HepG2 (cell line): ENCODE measurements at regions not wholly inside any gene's neighbourhood (a gene's known extent, or its start where the extent isn't known, plus 50 kb on each side); places are given as distances from the start of the nearest gene placed in this dataset.

ENCODE experiments used
- ATAC-seq: fragments of 200-7000 bp; cut with Tn5 transposase; 3 replicates; pipeline ENCODE4 v1.9.1; 2020; ENCODE audit warnings: mild to moderate bottlenecking, moderate library complexity
- BruUV-seq: library from RNA; stranded (reverse); fragments of 400-500 nt; replicated peaks from 2 replicates; lab custom pipeline; 2021; lab: Mats Ljungman, UMichigan
- CTCF ChIA-PET: fragments of 300-600 bp; formaldehyde crosslinking; extraction: SDS; loops from one replicate; lab custom pipeline; 2021; ENCODE audit warnings: low total read pairs, inconsistent platforms, low intra/inter-chr PET ratio; lab: Yijun Ruan, JAX
- POLR2A ChIA-PET: fragments of 350-600 bp; sonication (Branson Sonifier 250); formaldehyde crosslinking; loops from one replicate; lab custom pipeline; 2020; ENCODE audit warnings: antibody characterized with exemption, inconsistent platforms; lab: Yijun Ruan, JAX
- DNase-seq: peaks from one replicate; pipeline ENCODE4 v3.0.0-alpha.2; 2015; ENCODE audit warnings: low spot score
- FAIRE-seq: peaks from 3 replicates; lab custom pipeline; 2011; peaks lifted over from hg19 to GRCh38; lab: Jason Lieb, UNC
- H2AFZ ChIP-seq: one replicate; pipeline ENCODE4 v1.6.1; 2011; ENCODE audit warnings: low read length, inconsistent platforms
- H3K27ac ChIP-seq: fragments of 300-600 bp; 3 replicates; pipeline ENCODE4 v1.8.0; 2011; ENCODE audit warnings: mixed run types, mild to moderate bottlenecking, mixed read lengths, low read length, inconsistent platforms; ENCODE audit not compliant: insufficient read depth; ENCODE audit errors: extremely low read length
- H3K27me3 ChIP-seq, 2 experiments: fragments of 200-600 bp in 1 of 2; 2 replicates in 1 of 2; 3 replicates in 1 of 2; pipeline versions ENCODE4 v1.6.0 to v1.8.0; 2011; ENCODE audit warnings: low read length in 2 of 2, mild to moderate bottlenecking in 2 of 2, moderate library complexity in 2 of 2, inconsistent platforms in 1 of 2; ENCODE audit not compliant: insufficient read depth in 2 of 2, control insufficient read depth in 1 of 2
- H3K36me3 ChIP-seq, 2 experiments: fragments of 200-600 bp in 1 of 2; replicated peaks in 1 of 2; 2 replicates in 1 of 2; 3 replicates in 1 of 2; pipeline versions ENCODE4 v1.5.1 to v1.8.0; 2011; ENCODE audit warnings: low read length in 2 of 2, inconsistent platforms in 1 of 2; ENCODE audit not compliant: insufficient read depth in 2 of 2, control insufficient read depth in 1 of 2
- H3K4me1 ChIP-seq: 2 replicates; pipeline ENCODE4 v1.5.1; 2012; ENCODE audit warnings: low read length, inconsistent platforms; ENCODE audit not compliant: insufficient read depth
- H3K4me2 ChIP-seq: 2 replicates; pipeline ENCODE4 v1.6.0; 2011; ENCODE audit warnings: low read depth, low read length, inconsistent platforms
- H3K4me3 ChIP-seq, 3 experiments: fragments of 200-600 bp in 1 of 3; sonication (generic), shearing (Covaris generic) in 1 of 3; replicated peaks in 1 of 3; 2 replicates each; pipeline ENCODE4 v1.5.1; 2011 to 2016; ENCODE audit warnings: low read length in 3 of 3, inconsistent platforms in 2 of 3, low read depth in 2 of 3, mild to moderate bottlenecking in 2 of 3, control low read depth in 1 of 3, mixed read lengths in 1 of 3; ENCODE audit not compliant: insufficient read depth in 1 of 3
- H3K79me2 ChIP-seq: one replicate; pipeline ENCODE4 v1.6.1; 2011; ENCODE audit warnings: low read length, inconsistent platforms; ENCODE audit not compliant: insufficient read depth
- H3K9ac ChIP-seq: 2 replicates; pipeline ENCODE4 v1.6.0; 2011; ENCODE audit warnings: mild to moderate bottlenecking, low read depth, low read length, inconsistent platforms; ENCODE audit not compliant: insufficient read depth
- H3K9me3 ChIP-seq: 2 replicates; pipeline ENCODE4 v1.5.1; 2012; ENCODE audit warnings: mild to moderate bottlenecking, low read length
- H4K20me1 ChIP-seq: 2 replicates; pipeline ENCODE4 v1.6.0; 2011; ENCODE audit warnings: inconsistent platforms, mild to moderate bottlenecking, low read length, moderate library complexity; ENCODE audit not compliant: insufficient read depth
- ARNTL ChIP-seq: sonication (generic); formaldehyde crosslinking; IDR thresholded peaks from 2 replicates; pipeline ENCODE4 v1.4.0; 2020; ENCODE audit warnings: mild to moderate bottlenecking, missing genetic modification reagents
- CBX1 ChIP-seq: IDR thresholded peaks from one replicate; pipeline ENCODE4 v1.6.1; 2016; ENCODE audit warnings: antibody characterized with exemption, low read depth
- MYC ChIP-seq: sonication (generic); formaldehyde crosslinking; IDR thresholded peaks from 2 replicates; pipeline ENCODE4 v1.9.0; 2021; ENCODE audit warnings: missing genetic modification reagents, borderline replicate concordance
- NFKB2 ChIP-seq: sonication (generic); formaldehyde crosslinking; IDR thresholded peaks from 2 replicates; pipeline ENCODE4 v1.4.0; 2020; ENCODE audit warnings: missing genetic modification reagents, borderline replicate concordance
- PCBP1 ChIP-seq: fragments of 200-400 bp; formaldehyde crosslinking; IDR thresholded peaks from 2 replicates; pipeline ENCODE4 v1.6.1; 2017; ENCODE audit warnings: mild to moderate bottlenecking, low read depth, low read length, borderline replicate concordance
- ZNF75D ChIP-seq: sonication (generic); formaldehyde crosslinking; IDR thresholded peaks from 2 replicates; pipeline ENCODE4 v1.8.1; 2023; ENCODE audit warnings: missing genetic modification reagents, mild to moderate bottlenecking, borderline replicate concordance
- WGBS: methylation state at CpG from one replicate; pipeline ENCODE4 v1.1.6; 2017; ENCODE audit warnings: low lambda C conversion rate; 5-methylcytosine and 5-hydroxymethylcytosine counted together
- in situ Hi-C: cut with HindIII; loops from 2 replicates; pipeline ENCODE4 v1.10.0; 2017; ENCODE audit warnings: low pct_unique_long_range_greater_than_20kb; ENCODE audit not compliant: extremely low pct_ligation_motif_present
- intact Hi-C: fragments of 100-400 bp; cut with micrococcal nuclease; formaldehyde crosslinking; loops from one replicate; pipeline ENCODE4 v1.10.0; 2022; ENCODE audit not compliant: unreplicated experiment
- TF ChIP-seq, protein P1 (sequence below): sonication (generic); formaldehyde crosslinking; IDR thresholded peaks from 2 replicates; pipeline ENCODE4 v1.5.0; 2020; ENCODE audit warnings: missing genetic modification reagents
- TF ChIP-seq, protein P2 (sequence below): IDR thresholded peaks from 2 replicates; pipeline ENCODE4 v1.6.1; 2018; ENCODE audit warnings: missing genetic modification reagents

DNA sequence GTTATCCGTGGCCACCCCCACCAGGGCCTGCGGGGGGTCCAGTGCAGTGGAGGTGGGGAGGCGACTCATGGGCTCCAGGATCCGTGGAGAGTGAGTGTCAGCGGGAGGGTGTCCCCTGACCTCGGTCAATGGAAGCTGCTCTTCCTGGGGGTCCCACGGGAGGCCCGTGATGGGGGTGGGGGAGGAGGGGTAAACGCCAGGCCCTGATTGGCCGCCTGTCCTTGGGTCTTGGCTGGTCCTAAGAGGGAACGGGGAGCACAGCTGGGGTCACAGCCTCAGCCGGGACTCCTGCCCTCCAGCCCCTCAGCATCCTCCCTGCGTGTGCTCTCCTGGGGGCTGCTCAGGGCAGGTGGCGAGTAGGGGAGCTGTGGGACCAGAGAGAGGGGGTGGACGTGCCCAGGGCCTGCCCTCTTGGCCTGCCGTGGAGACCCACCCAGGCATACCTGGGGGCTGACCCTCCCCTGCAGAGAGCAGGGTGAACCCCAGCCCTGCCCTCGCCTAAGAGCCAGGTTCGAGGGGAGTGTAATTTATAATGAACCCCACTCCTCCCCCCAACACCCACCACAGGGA lies 184.6 kb downstream of the GOLGA6L6 start:
- in situ Hi-C loops: no loop called here
- no peak overlapping the region for H3K4me2 ChIP-seq

More for the DNA sequence above, 184.6 kb downstream of the GOLGA6L6 start:
- intact Hi-C loops: no loop called here
- Histone ChIP-seq H3K4me3 (no peak overlapping the region), H3K27ac (no peak overlapping the region), H2AFZ (no peak overlapping the region), H3K27me3 (no peaks in the 10 kb centered on the region), H3K9ac (no peak overlapping the region), H4K20me1 (no peaks in the 10 kb centered on the region), H3K4me1 (no peaks in the 10 kb centered on the region), H3K9me3 (no peaks in the 10 kb centered on the region), H3K36me3 (no peaks in the 10 kb centered on the region), H3K79me2 (no peaks in the 10 kb centered on the region)
- DNase-seq: no peak
- ChIA-PET POLR2A (no interaction called here), CTCF (interaction anchor here (1.1 to 3.0 kb wide), 3 partner anchors 927 to 1866 kb away, joined by 3 to 32 read pairs (median 3); no protein-coding TSS in a partner anchor)
- TF ChIP-seq, protein P1, sequence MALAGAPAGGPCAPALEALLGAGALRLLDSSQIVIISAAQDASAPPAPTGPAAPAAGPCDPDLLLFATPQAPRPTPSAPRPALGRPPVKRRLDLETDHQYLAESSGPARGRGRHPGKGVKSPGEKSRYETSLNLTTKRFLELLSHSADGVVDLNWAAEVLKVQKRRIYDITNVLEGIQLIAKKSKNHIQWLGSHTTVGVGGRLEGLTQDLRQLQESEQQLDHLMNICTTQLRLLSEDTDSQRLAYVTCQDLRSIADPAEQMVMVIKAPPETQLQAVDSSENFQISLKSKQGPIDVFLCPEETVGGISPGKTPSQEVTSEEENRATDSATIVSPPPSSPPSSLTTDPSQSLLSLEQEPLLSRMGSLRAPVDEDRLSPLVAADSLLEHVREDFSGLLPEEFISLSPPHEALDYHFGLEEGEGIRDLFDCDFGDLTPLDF (CRISPR knock-in tag): no peak
- TF ChIP-seq, protein P2, sequence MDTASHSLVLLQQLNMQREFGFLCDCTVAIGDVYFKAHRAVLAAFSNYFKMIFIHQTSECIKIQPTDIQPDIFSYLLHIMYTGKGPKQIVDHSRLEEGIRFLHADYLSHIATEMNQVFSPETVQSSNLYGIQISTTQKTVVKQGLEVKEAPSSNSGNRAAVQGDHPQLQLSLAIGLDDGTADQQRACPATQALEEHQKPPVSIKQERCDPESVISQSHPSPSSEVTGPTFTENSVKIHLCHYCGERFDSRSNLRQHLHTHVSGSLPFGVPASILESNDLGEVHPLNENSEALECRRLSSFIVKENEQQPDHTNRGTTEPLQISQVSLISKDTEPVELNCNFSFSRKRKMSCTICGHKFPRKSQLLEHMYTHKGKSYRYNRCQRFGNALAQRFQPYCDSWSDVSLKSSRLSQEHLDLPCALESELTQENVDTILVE (CRISPR knock-in tag): no peak
- TF ChIP-seq CBX1 (no peak), PCBP1 (0 out of 2 replicates have a peak, but pooled peaks have one; percentile 22), NFKB2 (no peak), MYC (CRISPR knock-in tag) (no peak), ZNF75D (no peak), ARNTL (CRISPR knock-in tag) (no peak)
- WGBS: 40% methylated on average over 10 of the region's 18 CpGs
- no peak for FAIRE-seq
- peak; percentile 44 for ATAC-seq
- no TSS peak for BruUV-seq
